Panc1 (cell line): ENCODE measurements at regions not wholly inside any gene's neighbourhood (a gene's known extent, or its start where the extent isn't known, plus 50 kb on each side); places are given as distances from the start of the nearest gene placed in this dataset.

Experiments used
- CTCF ChIP-seq: fragments of 450-650 bp; IDR thresholded peaks from 2 replicates; pipeline ENCODE4 v1.5.1; 2017; ENCODE audit warnings: mild to moderate bottlenecking
- REST ChIP-seq, 2 experiments: IDR thresholded peaks; 2 replicates each; pipeline ENCODE4 v1.6.1; 2011 to 2012; ENCODE audit warnings: low read depth in 2 of 2, control low read depth in 1 of 2, low read length in 1 of 2, mild to moderate bottlenecking in 1 of 2, moderate library complexity in 1 of 2; ENCODE audit not compliant: insufficient read depth in 1 of 2
- SIN3A ChIP-seq: IDR thresholded peaks from 2 replicates; pipeline ENCODE4 v1.6.1; 2012; ENCODE audit warnings: low read depth, mild to moderate bottlenecking, low read length, moderate library complexity, borderline replicate concordance; ENCODE audit not compliant: insufficient read depth

GRCh38 chr18:64979791-64980190, 771.0 kb upstream of the CDH7 start:
- TF ChIP-seq SIN3A (no peak), REST (IDR thresholded peaks at IDR 0.05; ENCODE audit: insufficient read depth in 1 of 2, low read depth in 2 of 2, low read length in 1 of 2) (no peak), CTCF (no peak)
